Hematopoietic multipotent progenitor cell (in vitro differentiated cells): ENCODE measurements at regions not wholly inside any gene's neighbourhood (a gene's known extent, or its start where the extent isn't known, plus 50 kb on each side); places are given as distances from the start of the nearest gene placed in this dataset.
"Not testable (repeated sequence)": the region's sequence is repeated elsewhere in the genome, so short reads cannot be mapped to it uniquely, and the experiment has no call there.

ENCODE experiments used
- DNase-seq, 3 donors: peaks; one replicate each; pipeline ENCODE4 v3.0.0-alpha.2; 2011 to 2015; ENCODE audit warnings: low read depth in 2 of 3, low spot score in 2 of 3

GRCh38 chr4:169934794-169935429 is 91.3 kb downstream of the MFAP3L start:
- DNase-seq = no peak

- no peak for DNase-seq
These were observed 92.7 kb downstream of the MFAP3L start for GRCh38 chr4:169933531-169933930.

- no peak for DNase-seq
These were observed 94.2 kb downstream of the MFAP3L start for GRCh38 chr4:169931964-169932363.

- DNase-seq = not testable (repeated sequence)
These were observed 95.4 kb downstream of the MFAP3L start for GRCh38 chr4:169930755-169931154.

GRCh38 chr4:169927280-169927679 is 98.9 kb downstream of the MFAP3L start:
- no peak for DNase-seq

GRCh38 chr4:169925678-169926077 is 100.5 kb downstream of the MFAP3L start:
- no peak for DNase-seq

GRCh38 chr4:169922632-169923276 is 103.4 kb downstream of the MFAP3L start:
- DNase-seq = no peak

- DNase-seq = no peak
These were observed 104.5 kb downstream of the MFAP3L start for GRCh38 chr4:169921732-169922131.

- DNase-seq = no peak
These were observed 105.0 kb downstream of the MFAP3L start for GRCh38 chr4:169921237-169921636.

GRCh38 chr4:169919194-169920124 is 106.7 kb downstream of the MFAP3L start:
- not testable (repeated sequence) for DNase-seq

- DNase-seq = no peak
These were observed 110.7 kb downstream of the MFAP3L start for GRCh38 chr4:169915545-169915944.

- DNase-seq = no peak
These were observed 111.3 kb downstream of the MFAP3L start for GRCh38 chr4:169914866-169915265.

GRCh38 chr4:169912996-169913395 is 113.2 kb downstream of the MFAP3L start:
- no peak for DNase-seq

GRCh38 chr4:169909897-169910296 is 116.3 kb downstream of the MFAP3L start:
- DNase-seq = no peak

GRCh38 chr4:169909479-169909878 is 116.7 kb downstream of the MFAP3L start:
- DNase-seq = no peak

GRCh38 chr4:169907705-169908104 is 118.5 kb downstream of the MFAP3L start:
- DNase-seq = no peak

GRCh38 chr4:169906821-169907220 is 119.4 kb downstream of the MFAP3L start:
- DNase-seq = no peak

GRCh38 chr4:169906104-169906503 is 120.1 kb downstream of the MFAP3L start:
- no peak for DNase-seq

- no peak for DNase-seq
These were observed 123.4 kb downstream of the MFAP3L start for GRCh38 chr4:169902658-169903345.

- no peak for DNase-seq
These were observed 125.9 kb downstream of the MFAP3L start for GRCh38 chr4:169900241-169900845.
